K562 (cell line): ENCODE measurements at regions not wholly inside any gene's neighbourhood (a gene's known extent, or its start where the extent isn't known, plus 50 kb on each side); places are given as distances from the start of the nearest gene placed in this dataset.

Experiments used
- ATAC-seq: fragments of 200-7000 bp; cut with Tn5 transposase; 3 replicates; pipeline ENCODE4 v1.9.1; 2020; ENCODE audit warnings: moderate library complexity
- BruUV-seq: library from RNA; stranded (reverse); fragments of 400-500 nt; replicated peaks from 2 replicates; lab custom pipeline; 2021; lab: Mats Ljungman, UMichigan
- CTCF ChIA-PET: fragments of 300-600 bp; formaldehyde crosslinking; extraction: SDS; loops from one replicate; lab custom pipeline; 2021; ENCODE audit warnings: low intra/inter-chr PET ratio; lab: Yijun Ruan, JAX
- POLR2A ChIA-PET: fragments of 300-600, 350-650 bp; sonication (Branson Sonifier 250); formaldehyde crosslinking; extraction: SDS; loops from one replicate; lab custom pipeline; 2021; ENCODE audit warnings: antibody characterized with exemption, inconsistent platforms; lab: Yijun Ruan, JAX
- DNase-seq, 4 experiments: peaks; one replicate each; pipeline versions ENCODE4 v3.0.0 to v3.0.0-alpha.2; 2011 to 2018; ENCODE audit warnings: low spot score in 3 of 4, mixed read lengths in 3 of 4; ENCODE audit errors: extremely low read depth in 1 of 4
- FAIRE-seq: peaks from 2 replicates; lab custom pipeline; 2011; peaks lifted over from hg19 to GRCh38; lab: Jason Lieb, UNC
- H2AFZ ChIP-seq: 2 replicates; pipeline ENCODE4 v1.6.0; 2011; ENCODE audit warnings: low read depth, low read length, control low read depth, inconsistent platforms
- H3K27ac ChIP-seq: fragments of 200-600 bp; 3 replicates; pipeline ENCODE4 v1.8.0; 2011; ENCODE audit warnings: low read depth, mild to moderate bottlenecking, control low read depth, inconsistent platforms, low read length, moderate library complexity, mixed read lengths; ENCODE audit errors: extremely low read depth
- H3K27me3 ChIP-seq, 2 experiments: fragments of 300-600 bp in 1 of 2; 2 replicates in 1 of 2; 3 replicates in 1 of 2; pipeline versions ENCODE4 v1.6.0 to v1.8.0; 2011; ENCODE audit warnings: inconsistent platforms in 2 of 2, low read length in 2 of 2, mild to moderate bottlenecking in 1 of 2, mixed read lengths in 1 of 2, moderate library complexity in 1 of 2; ENCODE audit not compliant: control insufficient read depth in 2 of 2, insufficient read depth in 2 of 2
- H3K36me3 ChIP-seq: fragments of 300-600 bp; 3 replicates; pipeline ENCODE4 v1.8.0; 2011; ENCODE audit warnings: mild to moderate bottlenecking, low read length, inconsistent platforms; ENCODE audit not compliant: control insufficient read depth, insufficient read depth
- H3K4me1 ChIP-seq, 2 experiments: fragments of 200-600 bp in 1 of 2; replicated peaks in 1 of 2; 2 replicates in 1 of 2; 3 replicates in 1 of 2; pipeline versions ENCODE4 v1.5.1 to v1.8.0; 2011; ENCODE audit warnings: inconsistent platforms in 2 of 2, low read length in 2 of 2, mild to moderate bottlenecking in 1 of 2, mixed read lengths in 1 of 2, moderate library complexity in 1 of 2; ENCODE audit not compliant: control insufficient read depth in 2 of 2, insufficient read depth in 2 of 2
- H3K4me2 ChIP-seq: 2 replicates; pipeline ENCODE4 v1.6.1; 2011; ENCODE audit warnings: low read length, control low read depth, inconsistent platforms, mixed read lengths; ENCODE audit not compliant: insufficient read depth
- H3K4me3 ChIP-seq: fragments of 200-600 bp; sonication (generic), shearing (Covaris generic); 2 replicates; pipeline ENCODE4 v1.5.1; 2016; ENCODE audit warnings: control low read depth, inconsistent platforms
- H3K79me2 ChIP-seq: fragments of 200-600 bp; 3 replicates; pipeline ENCODE4 v1.8.0; 2011; ENCODE audit warnings: low read length, inconsistent platforms; ENCODE audit not compliant: control insufficient read depth, insufficient read depth
- H3K9ac ChIP-seq, 2 experiments: 2 replicates each; pipeline versions ENCODE4 v1.6.0 to v1.6.1; 2011; ENCODE audit warnings: low read depth in 2 of 2, low read length in 2 of 2, control low read depth in 1 of 2, inconsistent platforms in 1 of 2, mild to moderate bottlenecking in 1 of 2, mixed read lengths in 1 of 2; ENCODE audit not compliant: insufficient read depth in 1 of 2
- H3K9me1 ChIP-seq: one replicate; pipeline ENCODE4 v1.6.0; 2011; ENCODE audit warnings: inconsistent platforms, mild to moderate bottlenecking, low read length, moderate library complexity; ENCODE audit not compliant: control insufficient read depth, insufficient read depth
- H3K9me3 ChIP-seq: replicated peaks from 2 replicates; pipeline ENCODE4 v1.5.1; 2011; ENCODE audit warnings: low read depth, low read length, inconsistent platforms; ENCODE audit not compliant: control insufficient read depth, insufficient read depth
- H4K20me1 ChIP-seq: replicated peaks from 2 replicates; pipeline ENCODE4 v1.6.1; 2011; ENCODE audit warnings: low read length, inconsistent platforms, mixed read lengths; ENCODE audit not compliant: control insufficient read depth, insufficient read depth
- CBX2 ChIP-seq: fragments of 200-600 bp; sonication (generic); IDR thresholded peaks from one replicate; pipeline ENCODE4 v1.6.1; 2012; ENCODE audit warnings: mild to moderate bottlenecking, low read length, inconsistent platforms; ENCODE audit not compliant: insufficient read depth, poor library complexity, severe bottlenecking
- CBX5 ChIP-seq: IDR thresholded peaks from 2 replicates; pipeline ENCODE4 v1.6.1; 2014; ENCODE audit warnings: low read depth, borderline replicate concordance
- EP300 ChIP-seq: IDR thresholded peaks from 2 replicates; pipeline ENCODE4 v1.6.1; 2012; ENCODE audit warnings: low read length, improper control_type of control experiment
- KDM2B ChIP-seq: fragments of 250-450 bp; sonication (Bioruptor Pico); IDR thresholded peaks from 2 replicates; pipeline ENCODE4 v1.8.0; 2021; ENCODE audit warnings: mild to moderate bottlenecking, moderate library complexity
- MAFG ChIP-seq: fragments of 450-650 bp; conservative IDR thresholded peaks from 2 replicates; pipeline ENCODE4 v1.6.1; 2016; ENCODE audit warnings: missing genetic modification characterization, missing compliant biosample characterization
- POLR2AphosphoS2 ChIP-seq: IDR thresholded peaks from 2 replicates; pipeline ENCODE4 v1.6.1; 2012; ENCODE audit warnings: low read length, improper control_type of control experiment
- RHOXF2B ChIP-seq: fragments of 250-450 bp; sonication (Bioruptor Pico); conservative IDR thresholded peaks from 2 replicates; pipeline ENCODE4 v1.5.1; 2021
- SIN3B ChIP-seq: fragments of 450-650 bp; IDR thresholded peaks from 2 replicates; pipeline ENCODE4 v1.6.1; 2017; ENCODE audit warnings: low read depth, mild to moderate bottlenecking, moderate library complexity
- SIX5 ChIP-seq, 2 experiments: IDR thresholded peaks; 2 replicates each; pipeline ENCODE4 v1.6.1; 2011; ENCODE audit warnings: low read length in 2 of 2, borderline replicate concordance in 1 of 2, low read depth in 1 of 2, mild to moderate bottlenecking in 1 of 2, moderate library complexity in 1 of 2; ENCODE audit not compliant: insufficient read depth in 1 of 2
- SLC30A9 ChIP-seq: fragments of 250-450 bp; sonication (Bioruptor Pico); IDR thresholded peaks from 2 replicates; pipeline ENCODE4 v1.8.0; 2022; ENCODE audit warnings: mild to moderate bottlenecking, moderate library complexity
- SUPT5H ChIP-seq: fragments of 450-650 bp; IDR thresholded peaks from 2 replicates; pipeline ENCODE4 v1.6.1; 2016
- ZNF778 ChIP-seq: fragments of 450-650 bp; formaldehyde crosslinking; IDR thresholded peaks from 2 replicates; pipeline ENCODE4 v1.4.0; 2020; ENCODE audit warnings: mild to moderate bottlenecking, moderate library complexity
- WGBS: fragments of 100-300 bp; shearing (Covaris generic); methylation state at CpG from one replicate; pipeline ENCODE4 v1.1.6; 2016; ENCODE audit warnings: low coverage, mixed read lengths; ENCODE audit not compliant: insufficient coverage; ENCODE audit errors: missing lambda C conversion rate; 5-methylcytosine and 5-hydroxymethylcytosine counted together
- in situ Hi-C: fragments of 300-500 bp; cut with MboI; formaldehyde crosslinking; loops from 4 replicates; pipeline ENCODE4 v1.15.0; 2018; ENCODE audit warnings: inconsistent platforms, mixed read lengths
- intact Hi-C: fragments of 100-400 bp; cut with micrococcal nuclease; formaldehyde crosslinking; loops from 2 replicates; pipeline ENCODE4 v1.14.2; 2022
- TF ChIP-seq, protein P1 (sequence below): sonication (generic); formaldehyde crosslinking; IDR thresholded peaks from 2 replicates; pipeline ENCODE4 v1.8.0; 2023; ENCODE audit warnings: missing genetic modification reagents, mild to moderate bottlenecking, borderline replicate concordance

DNA sequence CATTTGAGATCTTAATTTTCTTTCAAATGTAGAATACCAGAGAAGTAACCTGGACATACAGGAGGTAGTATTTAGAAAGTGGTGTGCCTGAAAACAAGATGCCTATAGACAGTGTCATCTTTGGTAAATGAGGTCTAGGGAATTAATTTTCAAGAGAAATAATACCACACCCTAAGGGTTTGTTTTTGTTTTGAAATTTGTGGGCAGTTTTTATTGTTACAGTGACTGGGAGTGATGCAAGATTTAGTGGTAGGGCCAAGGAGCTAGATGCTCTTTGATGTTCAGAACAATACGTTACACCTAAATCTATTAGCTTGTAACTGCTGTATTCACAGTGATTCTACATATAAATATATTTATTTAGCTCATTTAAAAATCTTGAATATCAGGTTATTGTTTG, 856.5 kb upstream of the MAP3K7 start:
- Histone ChIP-seq H3K9me3 (no peaks in the 10 kb centered on the region; the same call in 1 of the 2 replicates), H3K36me3 (no peaks in the 10 kb centered on the region), H4K20me1 (no peaks in the 10 kb centered on the region), H3K4me3 (no peak overlapping the region), H3K79me2 (no peaks in the 10 kb centered on the region), H3K9me1 (no peaks in the 10 kb centered on the region), H3K27ac (no peak overlapping the region), H3K4me1 (no peaks in the 10 kb centered on the region), H3K4me2 (no peak overlapping the region), H2AFZ (no peak overlapping the region), H3K27me3 (no peaks in the 10 kb centered on the region), H3K9ac (no peak overlapping the region)
- ATAC-seq (no peak), DNase-seq (no peak), FAIRE-seq (no peak)
- intact Hi-C loops, result no loop called here
- CTCF ChIA-PET, result no interaction called here
- TF ChIP-seq SIX5 (IDR thresholded peaks at IDR 0.05; ENCODE audit: borderline replicate concordance in 1 of 2, insufficient read depth in 1 of 2, low read depth in 1 of 2, low read length in 2 of 2) (no peak), EP300 (no peak), SUPT5H (no peak), KDM2B (CRISPR knock-in tag) (no peak), ZNF778 (no peak), CBX5 (no peak), POLR2AphosphoS2 (no peak), CBX2 (no peak), RHOXF2B (CRISPR knock-in tag) (no peak), SIN3B (no peak), MAFG (tag) (no peak), SLC30A9 (CRISPR knock-in tag) (no peak)
- TF ChIP-seq, protein P1, sequence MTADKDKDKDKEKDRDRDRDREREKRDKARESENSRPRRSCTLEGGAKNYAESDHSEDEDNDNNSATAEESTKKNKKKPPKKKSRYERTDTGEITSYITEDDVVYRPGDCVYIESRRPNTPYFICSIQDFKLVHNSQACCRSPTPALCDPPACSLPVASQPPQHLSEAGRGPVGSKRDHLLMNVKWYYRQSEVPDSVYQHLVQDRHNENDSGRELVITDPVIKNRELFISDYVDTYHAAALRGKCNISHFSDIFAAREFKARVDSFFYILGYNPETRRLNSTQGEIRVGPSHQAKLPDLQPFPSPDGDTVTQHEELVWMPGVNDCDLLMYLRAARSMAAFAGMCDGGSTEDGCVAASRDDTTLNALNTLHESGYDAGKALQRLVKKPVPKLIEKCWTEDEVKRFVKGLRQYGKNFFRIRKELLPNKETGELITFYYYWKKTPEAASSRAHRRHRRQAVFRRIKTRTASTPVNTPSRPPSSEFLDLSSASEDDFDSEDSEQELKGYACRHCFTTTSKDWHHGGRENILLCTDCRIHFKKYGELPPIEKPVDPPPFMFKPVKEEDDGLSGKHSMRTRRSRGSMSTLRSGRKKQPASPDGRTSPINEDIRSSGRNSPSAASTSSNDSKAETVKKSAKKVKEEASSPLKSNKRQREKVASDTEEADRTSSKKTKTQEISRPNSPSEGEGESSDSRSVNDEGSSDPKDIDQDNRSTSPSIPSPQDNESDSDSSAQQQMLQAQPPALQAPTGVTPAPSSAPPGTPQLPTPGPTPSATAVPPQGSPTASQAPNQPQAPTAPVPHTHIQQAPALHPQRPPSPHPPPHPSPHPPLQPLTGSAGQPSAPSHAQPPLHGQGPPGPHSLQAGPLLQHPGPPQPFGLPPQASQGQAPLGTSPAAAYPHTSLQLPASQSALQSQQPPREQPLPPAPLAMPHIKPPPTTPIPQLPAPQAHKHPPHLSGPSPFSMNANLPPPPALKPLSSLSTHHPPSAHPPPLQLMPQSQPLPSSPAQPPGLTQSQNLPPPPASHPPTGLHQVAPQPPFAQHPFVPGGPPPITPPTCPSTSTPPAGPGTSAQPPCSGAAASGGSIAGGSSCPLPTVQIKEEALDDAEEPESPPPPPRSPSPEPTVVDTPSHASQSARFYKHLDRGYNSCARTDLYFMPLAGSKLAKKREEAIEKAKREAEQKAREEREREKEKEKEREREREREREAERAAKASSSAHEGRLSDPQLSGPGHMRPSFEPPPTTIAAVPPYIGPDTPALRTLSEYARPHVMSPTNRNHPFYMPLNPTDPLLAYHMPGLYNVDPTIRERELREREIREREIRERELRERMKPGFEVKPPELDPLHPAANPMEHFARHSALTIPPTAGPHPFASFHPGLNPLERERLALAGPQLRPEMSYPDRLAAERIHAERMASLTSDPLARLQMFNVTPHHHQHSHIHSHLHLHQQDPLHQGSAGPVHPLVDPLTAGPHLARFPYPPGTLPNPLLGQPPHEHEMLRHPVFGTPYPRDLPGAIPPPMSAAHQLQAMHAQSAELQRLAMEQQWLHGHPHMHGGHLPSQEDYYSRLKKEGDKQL (CRISPR knock-in tag), result no peak
- in situ Hi-C loops, result no loop called here
- POLR2A ChIA-PET, result no interaction called here
- BruUV-seq, result no TSS peak
- 0% methylated on average over 1 of the region's 1 CpG for WGBS
